ENCODE measurements at regions not wholly inside any gene's neighbourhood (a gene's known extent, or its start where the extent isn't known, plus 50 kb on each side); places are given as distances from the start of the nearest gene placed in this dataset.

DNA sequence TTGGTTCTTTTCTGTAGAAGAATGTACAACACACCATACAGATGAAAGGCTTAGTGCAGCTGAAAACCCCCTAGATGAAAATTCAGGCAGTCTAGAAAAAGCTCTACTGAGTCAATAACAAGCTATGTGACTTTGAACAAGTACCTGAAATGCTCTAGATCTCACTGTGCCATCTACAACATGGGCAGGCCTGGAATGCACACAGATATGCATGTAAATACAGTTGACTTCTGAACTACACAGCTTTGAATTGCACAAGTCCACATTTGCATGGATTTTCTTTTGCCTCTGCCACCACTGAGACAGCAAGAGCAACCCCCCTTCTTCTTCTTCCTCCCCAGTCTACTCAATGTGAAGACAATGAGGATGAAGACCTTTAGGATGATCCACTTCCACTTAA is 98.4 kb downstream of the CNTN3 start:
- no peaks in the 10 kb centered on the region for H3K36me3 ChIP-seq (replicated peaks in 1 of 2; ENCODE audit: control insufficient read depth in 1 of 2, insufficient read depth in 2 of 2, low read length in 1 of 2)
- POLR2A ChIA-PET: no interaction called here
- H3K4me2 ChIP-seq: no peak overlapping the region
- H3K4me3 ChIP-seq (ENCODE audit: low read depth in 2 of 2, low read length in 1 of 2): no peak overlapping the region
- H3K9me2 ChIP-seq: peaks cover 3% of the 10 kb centered on the region; the same call in 1 of the 2 replicates
- H3K9ac ChIP-seq: no peak overlapping the region
- H3K9me3 ChIP-seq: no peaks in the 10 kb centered on the region
- H3K27me3 ChIP-seq (ENCODE audit: insufficient read depth): no peaks in the 10 kb centered on the region
- DNase-seq: no peak
- CTCF ChIA-PET: interaction anchor here (1.7 kb wide), 1 partner anchor 10 kb away, joined by 4 read pairs; no protein-coding TSS in a partner anchor
- H3K4me1 ChIP-seq (ENCODE audit: control insufficient read depth in 1 of 2, insufficient read depth in 2 of 2, low read depth in 1 of 2, low read length in 1 of 2): no peaks in the 10 kb centered on the region
- H3K27ac ChIP-seq (ENCODE audit: low read depth in 2 of 2, low read length in 1 of 2): no peak overlapping the region
- no peak overlapping the region for H2AFZ ChIP-seq (ENCODE audit: low read depth)
- TF ChIP-seq MXI1 (IDR thresholded peaks at IDR 0.05; ENCODE audit: low read depth, low read length) (no peak), ELF1 (IDR thresholded peaks at IDR 0.05) (no peak), YY1 (IDR thresholded peaks at IDR 0.05; ENCODE audit: low read depth) (no peak), EZH2phosphoT487 (IDR thresholded peaks at IDR 0.05; ENCODE audit: borderline replicate concordance, low read depth) (no peak), MEF2A (IDR thresholded peaks at IDR 0.05; ENCODE audit: borderline replicate concordance, low read depth) (no peak), RFX5 (IDR thresholded peaks at IDR 0.05; ENCODE audit: low read length) (no peak), GABPA (IDR thresholded peaks at IDR 0.05; ENCODE audit: low read depth) (no peak), TCF12 (IDR thresholded peaks at IDR 0.05) (no peak), SIN3A (IDR thresholded peaks at IDR 0.05; ENCODE audit: borderline replicate concordance, low read depth, low read length) (no peak), EP300 (IDR thresholded peaks at IDR 0.05; ENCODE audit: borderline replicate concordance in 1 of 2, low read depth in 1 of 2, low read length in 1 of 2) (no peak), FOSL2 (IDR thresholded peaks at IDR 0.05; ENCODE audit: borderline replicate concordance, low read depth) (no peak)
- TF ChIP-seq, protein P1, sequence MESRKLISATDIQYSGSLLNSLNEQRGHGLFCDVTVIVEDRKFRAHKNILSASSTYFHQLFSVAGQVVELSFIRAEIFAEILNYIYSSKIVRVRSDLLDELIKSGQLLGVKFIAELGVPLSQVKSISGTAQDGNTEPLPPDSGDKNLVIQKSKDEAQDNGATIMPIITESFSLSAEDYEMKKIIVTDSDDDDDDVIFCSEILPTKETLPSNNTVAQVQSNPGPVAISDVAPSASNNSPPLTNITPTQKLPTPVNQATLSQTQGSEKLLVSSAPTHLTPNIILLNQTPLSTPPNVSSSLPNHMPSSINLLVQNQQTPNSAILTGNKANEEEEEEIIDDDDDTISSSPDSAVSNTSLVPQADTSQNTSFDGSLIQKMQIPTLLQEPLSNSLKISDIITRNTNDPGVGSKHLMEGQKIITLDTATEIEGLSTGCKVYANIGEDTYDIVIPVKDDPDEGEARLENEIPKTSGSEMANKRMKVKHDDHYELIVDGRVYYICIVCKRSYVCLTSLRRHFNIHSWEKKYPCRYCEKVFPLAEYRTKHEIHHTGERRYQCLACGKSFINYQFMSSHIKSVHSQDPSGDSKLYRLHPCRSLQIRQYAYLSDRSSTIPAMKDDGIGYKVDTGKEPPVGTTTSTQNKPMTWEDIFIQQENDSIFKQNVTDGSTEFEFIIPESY (IDR thresholded peaks at IDR 0.05; ENCODE audit: borderline replicate concordance, low read depth): no peak
- TF ChIP-seq, protein P2, sequence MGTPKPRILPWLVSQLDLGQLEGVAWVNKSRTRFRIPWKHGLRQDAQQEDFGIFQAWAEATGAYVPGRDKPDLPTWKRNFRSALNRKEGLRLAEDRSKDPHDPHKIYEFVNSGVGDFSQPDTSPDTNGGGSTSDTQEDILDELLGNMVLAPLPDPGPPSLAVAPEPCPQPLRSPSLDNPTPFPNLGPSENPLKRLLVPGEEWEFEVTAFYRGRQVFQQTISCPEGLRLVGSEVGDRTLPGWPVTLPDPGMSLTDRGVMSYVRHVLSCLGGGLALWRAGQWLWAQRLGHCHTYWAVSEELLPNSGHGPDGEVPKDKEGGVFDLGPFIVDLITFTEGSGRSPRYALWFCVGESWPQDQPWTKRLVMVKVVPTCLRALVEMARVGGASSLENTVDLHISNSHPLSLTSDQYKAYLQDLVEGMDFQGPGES (IDR thresholded peaks at IDR 0.05; ENCODE audit: low read depth, low read length): no peak
- TF ChIP-seq, protein P3, sequence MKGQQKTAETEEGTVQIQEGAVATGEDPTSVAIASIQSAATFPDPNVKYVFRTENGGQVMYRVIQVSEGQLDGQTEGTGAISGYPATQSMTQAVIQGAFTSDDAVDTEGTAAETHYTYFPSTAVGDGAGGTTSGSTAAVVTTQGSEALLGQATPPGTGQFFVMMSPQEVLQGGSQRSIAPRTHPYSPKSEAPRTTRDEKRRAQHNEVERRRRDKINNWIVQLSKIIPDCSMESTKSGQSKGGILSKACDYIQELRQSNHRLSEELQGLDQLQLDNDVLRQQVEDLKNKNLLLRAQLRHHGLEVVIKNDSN (IDR thresholded peaks at IDR 0.05; ENCODE audit: borderline replicate concordance, low read depth): no peak
- TF ChIP-seq, protein P4, sequence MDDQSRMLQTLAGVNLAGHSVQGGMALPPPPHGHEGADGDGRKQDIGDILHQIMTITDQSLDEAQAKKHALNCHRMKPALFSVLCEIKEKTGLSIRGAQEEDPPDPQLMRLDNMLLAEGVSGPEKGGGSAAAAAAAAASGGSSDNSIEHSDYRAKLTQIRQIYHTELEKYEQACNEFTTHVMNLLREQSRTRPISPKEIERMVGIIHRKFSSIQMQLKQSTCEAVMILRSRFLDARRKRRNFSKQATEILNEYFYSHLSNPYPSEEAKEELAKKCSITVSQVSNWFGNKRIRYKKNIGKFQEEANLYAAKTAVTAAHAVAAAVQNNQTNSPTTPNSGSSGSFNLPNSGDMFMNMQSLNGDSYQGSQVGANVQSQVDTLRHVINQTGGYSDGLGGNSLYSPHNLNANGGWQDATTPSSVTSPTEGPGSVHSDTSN (IDR thresholded peaks at IDR 0.05): no peak
- no peaks in the 10 kb centered on the region; the same call in 1 of the 2 replicates for H3K79me2 ChIP-seq (ENCODE audit: insufficient read depth)
- no peaks in the 10 kb centered on the region for H4K20me1 ChIP-seq (ENCODE audit: insufficient read depth)
- H3F3A ChIP-seq (replicated peaks; ENCODE audit: insufficient read depth): no peaks in the 10 kb centered on the region
